IPS-18a (cell line): ENCODE measurements at regions not wholly inside any gene's neighbourhood (a gene's known extent, or its start where the extent isn't known, plus 50 kb on each side); places are given as distances from the start of the nearest gene placed in this dataset.

Experiments
- H3K27ac ChIP-seq: one replicate; pipeline ENCODE4 v1.5.1; 2013; ENCODE audit warnings: low read length
- H3K27me3 ChIP-seq: one replicate; pipeline ENCODE4 v1.6.1; 2013; ENCODE audit warnings: mild to moderate bottlenecking, low read length; ENCODE audit not compliant: control insufficient read depth, insufficient read depth
- H3K36me3 ChIP-seq: one replicate; pipeline ENCODE4 v1.6.1; 2013; ENCODE audit warnings: low read depth, low read length; ENCODE audit not compliant: control insufficient read depth
- H3K4me1 ChIP-seq: one replicate; pipeline ENCODE4 v1.6.1; 2013; ENCODE audit warnings: low read depth, low read length; ENCODE audit not compliant: control insufficient read depth
- H3K4me3 ChIP-seq: one replicate; pipeline ENCODE4 v1.5.1; 2013; ENCODE audit warnings: low read length
- H3K9ac ChIP-seq: one replicate; pipeline ENCODE4 v1.6.1; 2013; ENCODE audit warnings: mild to moderate bottlenecking, low read length, moderate library complexity
- H3K9me3 ChIP-seq: one replicate; pipeline ENCODE4 v1.6.1; 2013; ENCODE audit warnings: low read depth, low read length; ENCODE audit not compliant: control insufficient read depth

DNA sequence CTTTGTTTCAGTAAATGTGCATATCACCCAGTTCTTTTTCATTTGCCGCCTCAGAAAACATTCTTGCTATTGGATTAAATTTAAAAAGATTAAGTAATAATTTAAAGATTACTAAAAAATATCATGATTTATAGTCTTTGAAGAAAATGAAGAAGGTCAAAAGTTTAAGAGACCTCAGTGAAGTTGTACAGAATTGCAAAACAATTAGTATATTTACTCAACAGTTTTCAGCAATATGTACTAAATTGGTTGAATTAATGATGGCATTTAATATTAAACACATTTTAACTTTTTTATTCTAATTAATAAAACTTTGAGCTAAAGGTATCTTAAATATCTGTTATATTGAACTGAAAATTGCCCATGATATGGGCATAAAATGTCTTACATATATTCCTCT is 49.9 kb upstream of the KLF6 start:
- Histone ChIP-seq H3K9me3 (no peaks in the 10 kb centered on the region), H3K27me3 (no peaks in the 10 kb centered on the region), H3K27ac (no peak overlapping the region), H3K4me3 (no peak overlapping the region), H3K4me1 (peaks cover under 1% of the 10 kb centered on the region), H3K9ac (no peak overlapping the region), H3K36me3 (no peaks in the 10 kb centered on the region)
